K562 (cell line): ENCODE measurements at regions not wholly inside any gene's neighbourhood (a gene's known extent, or its start where the extent isn't known, plus 50 kb on each side); places are given as distances from the start of the nearest gene placed in this dataset.

Source experiments
- BCOR ChIP-seq: fragments of 450-650 bp; IDR thresholded peaks from 2 replicates; pipeline ENCODE4 v1.6.1; 2016
- BRCA1 ChIP-seq, 2 experiments: fragments of 450-650 bp in 1 of 2; sonication (generic) in 1 of 2; formaldehyde crosslinking in 1 of 2; IDR thresholded peaks; 2 replicates each; pipeline versions ENCODE4 v1.5.0 to v1.6.1; 2017 to 2020; ENCODE audit warnings: mild to moderate bottlenecking in 1 of 2, missing genetic modification reagents in 1 of 2
- DPF2 ChIP-seq: fragments of 450-650 bp; IDR thresholded peaks from 2 replicates; pipeline ENCODE4 v1.6.1; 2016
- E4F1 ChIP-seq: fragments of 250-450 bp; sonication (Bioruptor Pico); IDR thresholded peaks from 2 replicates; pipeline ENCODE4 v1.5.0; 2021; ENCODE audit warnings: mild to moderate bottlenecking, borderline replicate concordance
- FOSL1 ChIP-seq: fragments of 200-800 bp; sonication (Bioruptor generic); conservative IDR thresholded peaks from 2 replicates; pipeline ENCODE4 v1.6.1; 2016; ENCODE audit warnings: missing genetic modification characterization, missing compliant biosample characterization
- FOXA1 ChIP-seq: fragments of 450-650 bp; IDR thresholded peaks from 2 replicates; pipeline ENCODE4 v1.6.1; 2016; ENCODE audit warnings: mild to moderate bottlenecking, borderline replicate concordance
- HDAC2 ChIP-seq: fragments of 450-650 bp; IDR thresholded peaks from 2 replicates; pipeline ENCODE4 v1.6.1; 2016; ENCODE audit warnings: mild to moderate bottlenecking
- JUN ChIP-seq, 2 experiments: sonication (generic) in 1 of 2; formaldehyde crosslinking in 1 of 2; IDR thresholded peaks; 2 replicates each; pipeline versions ENCODE4 v1.6.1 to v1.8.0; 2012 to 2022; ENCODE audit warnings: borderline replicate concordance in 2 of 2, mild to moderate bottlenecking in 2 of 2, improper control_type of control experiment in 1 of 2, low read depth in 1 of 2, low read length in 1 of 2, missing genetic modification reagents in 1 of 2
- LEF1 ChIP-seq: fragments of 450-650 bp; IDR thresholded peaks from 2 replicates; pipeline ENCODE4 v1.6.1; 2016; ENCODE audit warnings: mild to moderate bottlenecking
- MAFK ChIP-seq: IDR thresholded peaks from 2 replicates; pipeline ENCODE4 v1.6.1; 2011; ENCODE audit warnings: low read length, improper control_type of control experiment
- MTA2 ChIP-seq: fragments of 450-650 bp; IDR thresholded peaks from 2 replicates; pipeline ENCODE4 v1.6.1; 2016; ENCODE audit warnings: low read depth
- NCOR1 ChIP-seq: fragments of 450-650 bp; IDR thresholded peaks from 2 replicates; pipeline ENCODE4 v1.6.1; 2016; ENCODE audit warnings: mild to moderate bottlenecking, moderate library complexity
- NFATC3 ChIP-seq: fragments of 450-650 bp; IDR thresholded peaks from 2 replicates; pipeline ENCODE4 v1.6.1; 2017; ENCODE audit warnings: mild to moderate bottlenecking
- PKNOX1 ChIP-seq: fragments of 450-650 bp; IDR thresholded peaks from 2 replicates; pipeline ENCODE4 v1.6.1; 2016
- PTRF ChIP-seq: fragments of 450-650 bp; IDR thresholded peaks from 2 replicates; pipeline ENCODE4 v1.6.1; 2016; ENCODE audit warnings: mild to moderate bottlenecking, missing genetic modification characterization, missing compliant biosample characterization
- RAD21 ChIP-seq, 2 experiments: fragments of 250-450 bp in 1 of 2; fragments of 450-650 bp in 1 of 2; sonication (Bioruptor Pico) in 1 of 2; formaldehyde crosslinking in 1 of 2; IDR thresholded peaks in 1 of 2; conservative IDR thresholded peaks in 1 of 2; 2 replicates each; pipeline versions ENCODE4 v1.4.0 to v1.8.0; 2020 to 2022; ENCODE audit warnings: mild to moderate bottlenecking in 2 of 2, moderate library complexity in 1 of 2
- RBM17 ChIP-seq: fragments of 200-400 bp; formaldehyde crosslinking; IDR thresholded peaks from 2 replicates; pipeline ENCODE4 v1.6.1; 2017; ENCODE audit warnings: low read depth, mild to moderate bottlenecking, low read length, borderline replicate concordance
- RFX1 ChIP-seq: fragments of 450-650 bp; IDR thresholded peaks from 2 replicates; pipeline ENCODE4 v1.6.1; 2016; ENCODE audit warnings: mild to moderate bottlenecking, moderate library complexity
- SETDB1 ChIP-seq: IDR thresholded peaks from one replicate; pipeline ENCODE4 v1.6.1; 2012; ENCODE audit warnings: low read length, control low read depth, inconsistent platforms
- SOX6 ChIP-seq: fragments of 450-650 bp; IDR thresholded peaks from 2 replicates; pipeline ENCODE4 v1.6.1; 2014; ENCODE audit warnings: mild to moderate bottlenecking
- TBL1XR1 ChIP-seq, 2 experiments: IDR thresholded peaks; 2 replicates each; pipeline ENCODE4 v1.6.1; 2012; ENCODE audit warnings: improper control_type of control experiment in 2 of 2, low read length in 2 of 2, mild to moderate bottlenecking in 1 of 2
- TOE1 ChIP-seq, 2 experiments: fragments of 450-650 bp in 1 of 2; sonication (generic) in 1 of 2; formaldehyde crosslinking in 1 of 2; IDR thresholded peaks; 2 replicates each; pipeline versions ENCODE4 v1.7.1 to v1.8.0; 2016 to 2022; ENCODE audit warnings: borderline replicate concordance in 2 of 2, mild to moderate bottlenecking in 2 of 2, antibody characterized with exemption in 1 of 2, inconsistent platforms in 1 of 2, low read depth in 1 of 2, missing genetic modification reagents in 1 of 2, moderate library complexity in 1 of 2
- ZBTB2 ChIP-seq: fragments of 450-650 bp; IDR thresholded peaks from 2 replicates; pipeline ENCODE4 v1.6.1; 2016; ENCODE audit warnings: antibody characterized with exemption
- ZNF511 ChIP-seq: sonication (generic); formaldehyde crosslinking; IDR thresholded peaks from 2 replicates; pipeline ENCODE4 v1.8.0; 2022; ENCODE audit warnings: mild to moderate bottlenecking, missing genetic modification reagents
- ZNF830 ChIP-seq: fragments of 250-450 bp; sonication (Bioruptor Pico); IDR thresholded peaks from 2 replicates; pipeline ENCODE4 v1.5.0; 2021; ENCODE audit warnings: mild to moderate bottlenecking

GRCh38 chr7:12951397-12951801 is 264.0 kb downstream of the ARL4A start (continued):
- TF ChIP-seq RFX1 (peak; percentile 12; the same call in 1 of the 2 replicates), TOE1 (IDR thresholded peaks at IDR 0.05; ENCODE audit: borderline replicate concordance) (no peak), TOE1 (CRISPR knock-in tag; IDR thresholded peaks at IDR 0.05; ENCODE audit: borderline replicate concordance, low read depth) (no peak), E4F1 (CRISPR knock-in tag) (no peak), FOXA1 (peak; percentile 97), ZBTB2 (peak; percentile 34; the same call in 1 of the 2 replicates), SOX6 (peak; percentile 76), LEF1 (peak; percentile 85), PKNOX1 (peak; percentile 88), BRCA1 (IDR thresholded peaks at IDR 0.05) (no peak), BRCA1 (CRISPR knock-in tag; IDR thresholded peaks at IDR 0.05) (no peak), ZNF830 (CRISPR knock-in tag) (no peak), MAFK (peak; percentile 21; the same call in 1 of the 2 replicates), TBL1XR1 (IDR thresholded peaks at IDR 0.05; ENCODE audit: low read length in 2 of 2) (peak in 1 of 2 experiments; percentile 64; a peak in 2 of 4 replicates), NFATC3 (no peak), MTA2 (peak; percentile 30; the same call in 1 of the 2 replicates), ZNF511 (CRISPR knock-in tag) (no peak), HDAC2 (peak; percentile 74; the same call in 1 of the 2 replicates), NCOR1 (peak; percentile 46; the same call in 1 of the 2 replicates), BCOR (peak; percentile 24; the same call in 1 of the 2 replicates), JUN (IDR thresholded peaks at IDR 0.05; ENCODE audit: borderline replicate concordance, low read depth, low read length) (peak; percentile 98), JUN (CRISPR knock-in tag; IDR thresholded peaks at IDR 0.05; ENCODE audit: borderline replicate concordance) (no peak), FOSL1 (tag) (peak; percentile 99), RAD21 (CRISPR knock-in tag; conservative IDR thresholded peaks at IDR 0.05 in 1 of 2, IDR thresholded peaks at IDR 0.05 in 1 of 2) (peak in 1 of 2 experiments; percentile 6; a peak in 1 of 4 replicates), DPF2 (peak; percentile 98), PTRF (tag) (no peak), SETDB1 (no peak), RBM17 (no peak)
